Nephron (organoid): ENCODE measurements at regions not wholly inside any gene's neighbourhood (a gene's known extent, or its start where the extent isn't known, plus 50 kb on each side); places are given as distances from the start of the nearest gene placed in this dataset.

Source experiments
- H3K27ac Mint-ChIP-seq, 3 experiments: 2 replicates each; pipeline ENCODE4 v1.8.0; 2020; ENCODE audit warnings: mixed read lengths in 3 of 3, mild to moderate bottlenecking in 2 of 3, moderate library complexity in 1 of 3
- H3K27me3 Mint-ChIP-seq: 2 replicates; pipeline ENCODE4 v1.8.0; 2021; ENCODE audit warnings: low read depth, mild to moderate bottlenecking, moderate library complexity, mixed read lengths
- H3K36me3 Mint-ChIP-seq: 2 replicates; pipeline ENCODE4 v1.8.0; 2020; ENCODE audit warnings: low read depth, mixed read lengths
- H3K4me1 Mint-ChIP-seq: 2 replicates; pipeline ENCODE4 v1.8.0; 2020; ENCODE audit warnings: mixed read lengths
- H3K4me3 Mint-ChIP-seq, 3 experiments: 2 replicates each; pipeline ENCODE4 v1.8.0; 2020; ENCODE audit warnings: mild to moderate bottlenecking in 3 of 3, mixed read lengths in 3 of 3, moderate library complexity in 2 of 3
- H3K9me3 Mint-ChIP-seq: 2 replicates; pipeline ENCODE4 v1.8.0; 2020; ENCODE audit warnings: mixed read lengths
- CTCF ChIP-seq, 3 experiments: fragments of 200-600 bp; sonication (generic); IDR thresholded peaks; one replicate each; pipeline ENCODE4 v1.5.0; 2021; ENCODE audit warnings: antibody characterized with exemption in 3 of 3; ENCODE audit not compliant: unreplicated experiment in 3 of 3

GRCh38 chr12:94867066-94867855, 136.2 kb downstream of the NDUFA12 start:
- no peaks in the 10 kb centered on the region for H3K9me3 Mint-ChIP-seq
- peaks cover 34% of the 10 kb centered on the region for H3K4me1 Mint-ChIP-seq
- TF ChIP-seq CTCF (IDR thresholded peaks at IDR 0.05; ENCODE audit: unreplicated experiment in 3 of 3): no peak
- peak overlapping the region; percentile 61 to 85 (median 63) for H3K27ac Mint-ChIP-seq
- peaks cover 26% of the 10 kb centered on the region for H3K27me3 Mint-ChIP-seq
- H3K4me3 Mint-ChIP-seq: no peak overlapping the region
- H3K36me3 Mint-ChIP-seq: no peaks in the 10 kb centered on the region

- Mint-ChIP-seq H3K4me1 (peaks cover 31% of the 10 kb centered on the region), H3K9me3 (no peaks in the 10 kb centered on the region), H3K27me3 (peaks cover 3% of the 10 kb centered on the region), H3K27ac (peak overlapping the region in 2 of 3 experiments; percentile 4 to 65), H3K36me3 (no peaks in the 10 kb centered on the region), H3K4me3 (peak overlapping the region in 1 of 3 experiments; percentile 43)
- no peak for TF ChIP-seq CTCF (IDR thresholded peaks at IDR 0.05; ENCODE audit: unreplicated experiment in 3 of 3)
Measured at GRCh38 chr12:94864987-94865386, 138.5 kb downstream of the NDUFA12 start.

GRCh38 chr12:94863321-94864035, 140.0 kb downstream of the NDUFA12 start:
- no peaks in the 10 kb centered on the region for H3K36me3 Mint-ChIP-seq
- peaks cover 31% of the 10 kb centered on the region for H3K4me1 Mint-ChIP-seq
- H3K27me3 Mint-ChIP-seq: no peaks in the 10 kb centered on the region
- H3K27ac Mint-ChIP-seq: peak overlapping the region; percentile 24 to 74 (median 71)
- no peaks in the 10 kb centered on the region for H3K9me3 Mint-ChIP-seq
- no peak for TF ChIP-seq CTCF (IDR thresholded peaks at IDR 0.05; ENCODE audit: unreplicated experiment in 3 of 3)
- H3K4me3 Mint-ChIP-seq: no peak overlapping the region

- H3K4me1 Mint-ChIP-seq: peaks cover 23% of the 10 kb centered on the region
- TF ChIP-seq CTCF (IDR thresholded peaks at IDR 0.05; ENCODE audit: unreplicated experiment in 3 of 3): no peak
- no peaks in the 10 kb centered on the region for H3K36me3 Mint-ChIP-seq
- peak overlapping the region; percentile 29 to 77 (median 74) for H3K27ac Mint-ChIP-seq
- H3K4me3 Mint-ChIP-seq: no peak overlapping the region
- H3K27me3 Mint-ChIP-seq: no peaks in the 10 kb centered on the region
- H3K9me3 Mint-ChIP-seq: no peaks in the 10 kb centered on the region
Measured at GRCh38 chr12:94862421-94862820, 141.1 kb downstream of the NDUFA12 start.

GRCh38 chr12:94856324-94856723, 147.2 kb downstream of the NDUFA12 start:
- Mint-ChIP-seq H3K4me3 (no peak overlapping the region), H3K4me1 (peaks cover 15% of the 10 kb centered on the region), H3K9me3 (no peaks in the 10 kb centered on the region), H3K27me3 (no peaks in the 10 kb centered on the region), H3K27ac (peak overlapping the region in 1 of 3 experiments; percentile 20), H3K36me3 (no peaks in the 10 kb centered on the region)
- no peak for TF ChIP-seq CTCF (IDR thresholded peaks at IDR 0.05; ENCODE audit: unreplicated experiment in 3 of 3)
